ENCODE measurements at regions not wholly inside any gene's neighbourhood (a gene's known extent, or its start where the extent isn't known, plus 50 kb on each side); places are given as distances from the start of the nearest gene placed in this dataset.

- no peak for TF ChIP-seq TAF1 (IDR thresholded peaks at IDR 0.05; ENCODE audit: borderline replicate concordance, insufficient read depth, low read length)
- no peak for TF ChIP-seq POLR2AphosphoS5 (IDR thresholded peaks at IDR 0.05; ENCODE audit: low read depth, low read length)
- TF ChIP-seq, protein P1, sequence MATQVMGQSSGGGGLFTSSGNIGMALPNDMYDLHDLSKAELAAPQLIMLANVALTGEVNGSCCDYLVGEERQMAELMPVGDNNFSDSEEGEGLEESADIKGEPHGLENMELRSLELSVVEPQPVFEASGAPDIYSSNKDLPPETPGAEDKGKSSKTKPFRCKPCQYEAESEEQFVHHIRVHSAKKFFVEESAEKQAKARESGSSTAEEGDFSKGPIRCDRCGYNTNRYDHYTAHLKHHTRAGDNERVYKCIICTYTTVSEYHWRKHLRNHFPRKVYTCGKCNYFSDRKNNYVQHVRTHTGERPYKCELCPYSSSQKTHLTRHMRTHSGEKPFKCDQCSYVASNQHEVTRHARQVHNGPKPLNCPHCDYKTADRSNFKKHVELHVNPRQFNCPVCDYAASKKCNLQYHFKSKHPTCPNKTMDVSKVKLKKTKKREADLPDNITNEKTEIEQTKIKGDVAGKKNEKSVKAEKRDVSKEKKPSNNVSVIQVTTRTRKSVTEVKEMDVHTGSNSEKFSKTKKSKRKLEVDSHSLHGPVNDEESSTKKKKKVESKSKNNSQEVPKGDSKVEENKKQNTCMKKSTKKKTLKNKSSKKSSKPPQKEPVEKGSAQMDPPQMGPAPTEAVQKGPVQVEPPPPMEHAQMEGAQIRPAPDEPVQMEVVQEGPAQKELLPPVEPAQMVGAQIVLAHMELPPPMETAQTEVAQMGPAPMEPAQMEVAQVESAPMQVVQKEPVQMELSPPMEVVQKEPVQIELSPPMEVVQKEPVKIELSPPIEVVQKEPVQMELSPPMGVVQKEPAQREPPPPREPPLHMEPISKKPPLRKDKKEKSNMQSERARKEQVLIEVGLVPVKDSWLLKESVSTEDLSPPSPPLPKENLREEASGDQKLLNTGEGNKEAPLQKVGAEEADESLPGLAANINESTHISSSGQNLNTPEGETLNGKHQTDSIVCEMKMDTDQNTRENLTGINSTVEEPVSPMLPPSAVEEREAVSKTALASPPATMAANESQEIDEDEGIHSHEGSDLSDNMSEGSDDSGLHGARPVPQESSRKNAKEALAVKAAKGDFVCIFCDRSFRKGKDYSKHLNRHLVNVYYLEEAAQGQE (IDR thresholded peaks at IDR 0.05; ENCODE audit: insufficient read depth in 1 of 2, low read depth in 2 of 2, low read length in 2 of 2): no peak
- no peak for TF ChIP-seq SIN3A (IDR thresholded peaks at IDR 0.05; ENCODE audit: borderline replicate concordance, insufficient read depth, low read length)
Observed at GRCh38 chr5:107223066-107223465, 447.7 kb downstream of the EFNA5 start.

Data from PFSK-1 (cell line).